Neuronal stem cell (in vitro differentiated cells): ENCODE measurements at regions not wholly inside any gene's neighbourhood (a gene's known extent, or its start where the extent isn't known, plus 50 kb on each side); places are given as distances from the start of the nearest gene placed in this dataset.

Source experiments
- DNase-seq: peaks from one replicate; pipeline ENCODE4 v3.0.0-alpha.2; 2013; ENCODE audit warnings: low spot score
- H2AFZ ChIP-seq: one replicate; pipeline ENCODE4 v1.6.1; 2013; ENCODE audit warnings: mild to moderate bottlenecking, low read length, inconsistent platforms
- H2AK5ac ChIP-seq: 2 replicates; pipeline ENCODE4 v1.6.1; 2013; ENCODE audit warnings: low read depth, mild to moderate bottlenecking, inconsistent platforms, low read length, moderate library complexity, mixed read lengths
- H2BK120ac ChIP-seq: 2 replicates; pipeline ENCODE4 v1.6.1; 2013; ENCODE audit warnings: low read depth, mild to moderate bottlenecking, inconsistent platforms, low read length, moderate library complexity, mixed read lengths
- H2BK12ac ChIP-seq: one replicate; pipeline ENCODE4 v1.6.1; 2013; ENCODE audit warnings: low read length, inconsistent platforms
- H2BK15ac ChIP-seq: 2 replicates; pipeline ENCODE4 v1.6.1; 2013; ENCODE audit warnings: mild to moderate bottlenecking, low read length, inconsistent platforms, mixed read lengths
- H2BK5ac ChIP-seq: one replicate; pipeline ENCODE4 v1.6.1; 2013; ENCODE audit warnings: inconsistent platforms, mild to moderate bottlenecking, low read length, moderate library complexity
- H3K14ac ChIP-seq: one replicate; pipeline ENCODE4 v1.6.1; 2013; ENCODE audit warnings: low read length, inconsistent platforms
- H3K18ac ChIP-seq: 2 replicates; pipeline ENCODE4 v1.6.1; 2013; ENCODE audit warnings: low read length, inconsistent platforms
- H3K23ac ChIP-seq: 2 replicates; pipeline ENCODE4 v1.6.1; 2013; ENCODE audit warnings: low read depth, mild to moderate bottlenecking, mixed read lengths, low read length, inconsistent platforms; ENCODE audit not compliant: poor library complexity
- H3K27ac ChIP-seq: replicated peaks from 3 replicates; pipeline ENCODE4 v1.5.1; 2013; ENCODE audit warnings: low read length, inconsistent platforms
- H3K27me3 ChIP-seq, 3 experiments: 2 replicates each; pipeline ENCODE4 v1.6.1; 2013; ENCODE audit warnings: low read length in 3 of 3, mild to moderate bottlenecking in 2 of 3, inconsistent platforms in 1 of 3, low read depth in 1 of 3, mixed read lengths in 1 of 3, moderate library complexity in 1 of 3; ENCODE audit not compliant: control insufficient read depth in 3 of 3, insufficient read depth in 3 of 3
- H3K36me3 ChIP-seq, 2 donors: replicated peaks in 1 of 2; 2 replicates each; pipeline ENCODE4 v1.6.1; 2013; ENCODE audit warnings: low read length in 2 of 2; ENCODE audit not compliant: control insufficient read depth in 2 of 2, insufficient read depth in 2 of 2
- H3K4ac ChIP-seq: 2 replicates; pipeline ENCODE4 v1.6.1; 2013; ENCODE audit warnings: inconsistent platforms, mild to moderate bottlenecking, low read length, moderate library complexity
- H3K4me1 ChIP-seq, 2 donors: 1 replicate in 1 of 2; 2 replicates in 1 of 2; pipeline ENCODE4 v1.6.1; 2013; ENCODE audit warnings: low read length in 2 of 2, low read depth in 1 of 2; ENCODE audit not compliant: control insufficient read depth in 2 of 2, insufficient read depth in 1 of 2
- H3K4me2 ChIP-seq: one replicate; pipeline ENCODE4 v1.6.1; 2013; ENCODE audit warnings: mild to moderate bottlenecking, low read length, inconsistent platforms; ENCODE audit not compliant: insufficient read depth, poor library complexity, severe bottlenecking
- H3K4me3 ChIP-seq, 2 donors: 2 replicates each; pipeline ENCODE4 v1.5.1; 2013; ENCODE audit warnings: low read length in 2 of 2, mild to moderate bottlenecking in 2 of 2, inconsistent platforms in 1 of 2, moderate library complexity in 1 of 2
- H3K79me1 ChIP-seq: one replicate; pipeline ENCODE4 v1.6.1; 2013; ENCODE audit warnings: low read depth, mild to moderate bottlenecking, inconsistent platforms, low read length, moderate library complexity
- H3K9ac ChIP-seq: one replicate; pipeline ENCODE4 v1.6.1; 2013; ENCODE audit warnings: mild to moderate bottlenecking, low read depth, low read length, inconsistent platforms; ENCODE audit not compliant: poor library complexity
- H3K9me3 ChIP-seq, 2 donors: replicated peaks in 1 of 2; 2 replicates each; pipeline versions ENCODE3 to v1.6.1; 2013; ENCODE audit warnings: low read length in 2 of 2, mild to moderate bottlenecking in 2 of 2, inconsistent platforms in 1 of 2, low read depth in 1 of 2, mixed read lengths in 1 of 2, moderate library complexity in 1 of 2; ENCODE audit not compliant: control insufficient read depth in 2 of 2, insufficient read depth in 1 of 2
- H4K8ac ChIP-seq: one replicate; pipeline ENCODE4 v1.6.1; 2013; ENCODE audit warnings: low read depth, mild to moderate bottlenecking, inconsistent platforms, low read length, moderate library complexity
- H4K91ac ChIP-seq: one replicate; pipeline ENCODE4 v1.6.1; 2013; ENCODE audit warnings: low read length, low read depth, mild to moderate bottlenecking, inconsistent platforms; ENCODE audit not compliant: poor library complexity
- WGBS, 2 donors: extraction: QIAGEN DNeasy Blood & Tissue Kit; methylation state at CpG; one replicate each; pipeline ENCODE4 v1.1.7; 2013; ENCODE audit warnings: missing lambda C conversion rate in 2 of 2, mixed read lengths in 1 of 2; ENCODE audit not compliant: insufficient read length in 2 of 2, insufficient replicate concordance in 1 of 2; ENCODE audit errors: extremely low coverage in 2 of 2; 5-methylcytosine and 5-hydroxymethylcytosine counted together

DNA sequence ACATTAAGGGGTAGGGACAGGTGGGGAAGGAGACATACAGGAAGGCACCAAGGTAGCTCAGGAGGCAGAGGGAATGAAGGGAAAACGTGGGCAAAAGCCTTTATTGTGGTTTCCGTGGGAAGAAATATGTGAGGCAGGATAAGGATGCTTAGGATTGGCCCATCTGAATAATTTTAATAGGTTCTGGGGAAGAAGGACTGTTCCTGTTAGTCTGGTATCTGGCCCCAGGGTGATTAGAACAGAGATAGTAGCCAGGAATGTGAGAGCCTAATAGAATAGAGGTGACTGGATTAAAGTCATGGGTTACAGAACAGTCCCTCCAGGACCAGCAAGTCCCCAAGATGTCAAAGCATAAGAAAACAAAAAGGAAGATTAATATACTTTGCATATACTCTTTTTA lies 545.2 kb upstream of the CAMK1G start:
- no peak for DNase-seq
- no peak overlapping the region for H2AFZ ChIP-seq
- H2BK12ac ChIP-seq: no peak overlapping the region
- no peak overlapping the region for H3K4ac ChIP-seq
- no peak overlapping the region for H3K23ac ChIP-seq
- H3K9ac ChIP-seq: no peak overlapping the region
- H2BK5ac ChIP-seq: no peak overlapping the region
- H3K27ac ChIP-seq: no peak overlapping the region
- no peak overlapping the region for H4K8ac ChIP-seq
- no peaks in the 10 kb centered on the region for H3K79me1 ChIP-seq
- no peak overlapping the region for H3K4me3 ChIP-seq
- H3K14ac ChIP-seq: no peak overlapping the region
- H2BK120ac ChIP-seq: no peak overlapping the region
- no peaks in the 10 kb centered on the region for H3K36me3 ChIP-seq
- WGBS, 2 donors: no CpG with 5 or more reads among the region's 2 CpGs
- H3K9me3 ChIP-seq: no peaks in the 10 kb centered on the region
- no peak overlapping the region for H3K4me2 ChIP-seq
- no peaks in the 10 kb centered on the region for H3K4me1 ChIP-seq
- no peak overlapping the region for H4K91ac ChIP-seq
- no peaks in the 10 kb centered on the region for H3K27me3 ChIP-seq
- no peak overlapping the region for H2AK5ac ChIP-seq
- H2BK15ac ChIP-seq: no peak overlapping the region
- H3K18ac ChIP-seq: no peak overlapping the region

DNA sequence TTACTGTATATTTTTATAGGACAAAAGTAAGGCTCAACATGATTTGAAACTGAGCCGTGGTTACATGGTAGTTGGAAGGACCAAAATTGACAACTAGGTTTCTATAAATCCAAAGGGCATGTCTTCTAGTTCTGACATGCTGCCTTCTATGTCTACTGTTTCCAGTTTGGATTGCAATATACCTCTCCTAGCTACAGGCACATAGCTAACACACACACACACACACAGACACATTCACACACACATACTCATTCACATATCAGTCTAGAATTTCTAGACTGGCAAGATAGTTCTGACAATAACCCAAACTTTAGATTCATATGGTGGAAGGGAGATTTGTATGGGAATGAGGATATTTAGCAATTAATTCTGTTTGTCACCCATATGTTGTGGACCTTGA lies 544.8 kb upstream of the CAMK1G start:
- Histone ChIP-seq H3K36me3 (no peaks in the 10 kb centered on the region), H3K9me3 (no peaks in the 10 kb centered on the region), H3K18ac (no peak overlapping the region), H3K23ac (no peak overlapping the region), H4K91ac (no peak overlapping the region), H4K8ac (no peak overlapping the region), H3K27ac (no peak overlapping the region), H3K4me1 (no peaks in the 10 kb centered on the region), H3K9ac (no peak overlapping the region), H3K4ac (no peak overlapping the region), H3K27me3 (no peaks in the 10 kb centered on the region), H2AK5ac (no peak overlapping the region), H2BK120ac (no peak overlapping the region), H3K14ac (no peak overlapping the region), H2BK5ac (no peak overlapping the region), H2BK12ac (no peak overlapping the region), H2BK15ac (no peak overlapping the region), H2AFZ (no peak overlapping the region), H3K4me2 (no peak overlapping the region), H3K79me1 (no peaks in the 10 kb centered on the region), H3K4me3 (no peak overlapping the region)
- no peak for DNase-seq
- WGBS, 2 donors: no CpG with 5 or more reads among the region's 1 CpG

DNA sequence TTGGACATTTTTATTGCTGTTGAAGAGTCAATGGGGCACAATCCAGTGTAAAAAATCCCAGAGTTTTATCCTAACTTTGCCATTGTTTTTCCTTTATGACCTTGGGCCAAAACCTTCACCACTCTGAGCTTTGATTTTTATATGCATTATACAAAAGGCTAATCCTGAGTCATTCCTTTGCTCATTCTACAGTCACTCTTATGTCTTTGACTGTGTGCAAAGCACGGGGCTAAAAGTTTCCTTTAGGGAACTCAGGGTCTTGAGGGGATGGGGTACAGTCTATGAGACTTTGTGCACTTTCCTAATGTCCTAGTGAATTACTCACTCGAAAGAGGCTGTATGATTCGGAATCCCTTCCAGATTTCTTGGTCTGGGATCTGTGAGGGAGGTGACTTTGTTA lies 543.2 kb upstream of the CAMK1G start:
- DNase-seq: no peak
- Histone ChIP-seq H3K14ac (no peak overlapping the region), H3K36me3 (no peaks in the 10 kb centered on the region), H3K79me1 (no peaks in the 10 kb centered on the region), H2BK5ac (no peak overlapping the region), H2BK15ac (no peak overlapping the region), H2AK5ac (no peak overlapping the region), H3K9me3 (no peaks in the 10 kb centered on the region), H2BK12ac (no peak overlapping the region), H3K27ac (no peak overlapping the region), H3K4me2 (no peak overlapping the region), H3K4me1 (no peaks in the 10 kb centered on the region), H3K23ac (no peak overlapping the region), H4K91ac (no peak overlapping the region), H3K9ac (no peak overlapping the region), H4K8ac (no peak overlapping the region), H2AFZ (no peak overlapping the region), H3K4me3 (no peak overlapping the region), H2BK120ac (no peak overlapping the region), H3K18ac (no peak overlapping the region), H3K4ac (no peak overlapping the region), H3K27me3 (no peaks in the 10 kb centered on the region)
- no CpG with 5 or more reads among the region's 3 CpGs for WGBS, 2 donors

DNA sequence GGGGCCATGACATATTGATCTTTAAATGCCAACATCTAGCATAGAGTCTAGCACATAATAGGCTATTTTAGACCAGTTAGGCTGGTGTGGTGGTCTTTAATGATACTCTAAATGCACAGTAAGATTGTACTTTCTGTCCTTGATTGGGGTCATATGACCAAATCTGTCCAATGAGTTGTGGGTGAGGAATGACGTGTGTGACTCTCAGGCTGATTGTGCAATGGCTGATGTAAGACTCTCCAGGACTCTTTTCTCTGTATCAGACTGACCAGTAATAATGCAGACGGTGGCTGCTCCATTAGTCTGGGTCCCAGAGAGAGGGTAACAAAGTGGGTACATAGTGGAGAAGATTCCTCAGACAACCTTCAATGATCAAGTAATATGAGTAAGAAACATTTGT lies 541.6 kb upstream of the CAMK1G start:
- Histone ChIP-seq H3K79me1 (no peaks in the 10 kb centered on the region), H3K27me3 (no peaks in the 10 kb centered on the region), H3K9me3 (no peaks in the 10 kb centered on the region), H3K36me3 (no peaks in the 10 kb centered on the region), H3K14ac (no peak overlapping the region), H2BK15ac (no peak overlapping the region), H3K9ac (no peak overlapping the region), H4K8ac (no peak overlapping the region), H3K4ac (no peak overlapping the region), H2BK12ac (no peak overlapping the region), H4K91ac (no peak overlapping the region), H2AFZ (no peak overlapping the region), H3K23ac (no peak overlapping the region), H3K27ac (no peak overlapping the region), H3K4me3 (no peak overlapping the region), H3K4me1 (no peaks in the 10 kb centered on the region), H2BK5ac (no peak overlapping the region), H3K4me2 (no peak overlapping the region), H2AK5ac (no peak overlapping the region), H3K18ac (no peak overlapping the region), H2BK120ac (no peak overlapping the region)
- no CpG with 5 or more reads among the region's 2 CpGs for WGBS, 2 donors
- DNase-seq: no peak
